Kidney (tissue), 13 donors: ENCODE measurements at regions not wholly inside any gene's neighbourhood (a gene's known extent, or its start where the extent isn't known, plus 50 kb on each side); places are given as distances from the start of the nearest gene placed in this dataset.

Experiments
- DNase-seq, 5 donors: peaks; one replicate each; pipeline ENCODE4 v3.0.0-alpha.2; 2013 to 2020
- FAIRE-seq: peaks from 2 replicates; lab custom pipeline; 2012; peaks lifted over from hg19 to GRCh38; lab: Jason Lieb, UNC
- H3K27ac ChIP-seq, 2 donors: one replicate each; pipeline ENCODE4 v1.7.0; 2013; ENCODE audit warnings: low read depth in 2 of 2, low read length in 2 of 2, inconsistent platforms in 1 of 2
- H3K27me3 ChIP-seq: one replicate; pipeline ENCODE4 v1.7.1; 2013; ENCODE audit warnings: low read length, inconsistent platforms; ENCODE audit not compliant: control insufficient read depth, insufficient read depth
- H3K36me3 ChIP-seq, 3 donors: one replicate each; pipeline versions ENCODE4 v1.7.0 to v1.7.1; 2013; ENCODE audit warnings: low read length in 3 of 3, control low read depth in 1 of 3, inconsistent platforms in 1 of 3; ENCODE audit not compliant: insufficient read depth in 3 of 3, control insufficient read depth in 2 of 3
- H3K4me1 ChIP-seq, 3 donors: one replicate each; pipeline versions ENCODE4 v1.7.0 to v1.7.1; 2013; ENCODE audit warnings: low read length in 3 of 3, inconsistent platforms in 1 of 3, low read depth in 1 of 3; ENCODE audit not compliant: control insufficient read depth in 2 of 3, insufficient read depth in 2 of 3
- H3K4me3 ChIP-seq, 3 donors: one replicate each; pipeline versions ENCODE4 v1.7.0 to v1.8.1; 2013; ENCODE audit warnings: low read length in 3 of 3, control low read depth in 1 of 3, inconsistent platforms in 1 of 3
- H3K9ac ChIP-seq, 3 donors: one replicate each; pipeline versions ENCODE4 v1.7.0 to v1.7.1; 2013; ENCODE audit warnings: low read length in 3 of 3, control low read depth in 1 of 3, inconsistent platforms in 1 of 3
- H3K9me3 ChIP-seq, 3 donors: one replicate each; pipeline versions ENCODE4 v1.7.0 to v1.7.1; 2013; ENCODE audit warnings: low read length in 3 of 3, control low read depth in 1 of 3, inconsistent platforms in 1 of 3; ENCODE audit not compliant: control insufficient read depth in 2 of 3, insufficient read depth in 1 of 3
- CTCF ChIP-seq: IDR thresholded peaks from 3 replicates; pipeline ENCODE4 v1.5.1; 2012; ENCODE audit warnings: mild to moderate bottlenecking, moderate library complexity, borderline replicate concordance; ENCODE audit not compliant: insufficient read depth; ENCODE audit errors: extremely low read depth
- intact Hi-C: fragments of 100-400 bp; cut with DNase I; formaldehyde crosslinking; loops from one replicate; pipeline ENCODE4 v1.11.1; 2022
- donor health status: control.
- donor health status: control.
- donor health status: control.
- donor health status: control.
- donor health status: control.
- donor health status: DM: yes; HTN: yes; CAD: no.
- donor health status: Normal renal cell carcinoma (clear cell type).

GRCh38 chr5:175001876-175002645 is 277.7 kb downstream of the MSX2 start:
- no peaks in the 10 kb centered on the region for H3K36me3 ChIP-seq
- no peak overlapping the region for H3K9ac ChIP-seq
- H3K4me1 ChIP-seq: no peaks in the 10 kb centered on the region
- H3K9me3 ChIP-seq: peaks cover 0 to 7% (median 0%) of the 10 kb centered on the region in 3 donors
- H3K4me3 ChIP-seq: no peak overlapping the region
- H3K27me3 ChIP-seq: no peaks in the 10 kb centered on the region
- TF ChIP-seq CTCF: no peak
- no peak overlapping the region for H3K27ac ChIP-seq
- intact Hi-C loops: no loop called here
- FAIRE-seq (no peak), DNase-seq (no peak)

GRCh38 chr5:175001311-175001710 is 276.9 kb downstream of the MSX2 start:
- intact Hi-C loops: no loop called here
- TF ChIP-seq CTCF: no peak
- H3K27me3 ChIP-seq: no peaks in the 10 kb centered on the region
- FAIRE-seq: no peak
- H3K27ac ChIP-seq: no peak overlapping the region
- H3K4me3 ChIP-seq: no peak overlapping the region
- H3K36me3 ChIP-seq: no peaks in the 10 kb centered on the region
- no peak for DNase-seq
- H3K9ac ChIP-seq: no peak overlapping the region
- no peaks in the 10 kb centered on the region for H3K4me1 ChIP-seq
- H3K9me3 ChIP-seq: peaks cover 0 to 7% (median 0%) of the 10 kb centered on the region in 3 donors

- H3K36me3 ChIP-seq: no peaks in the 10 kb centered on the region
- H3K27ac ChIP-seq: no peak overlapping the region
- intact Hi-C loops: no loop called here
- FAIRE-seq (no peak), DNase-seq (no peak)
- TF ChIP-seq CTCF: no peak
- no peak overlapping the region for H3K9ac ChIP-seq
- H3K4me3 ChIP-seq: no peak overlapping the region
- H3K27me3 ChIP-seq: no peaks in the 10 kb centered on the region
- H3K9me3 ChIP-seq: peaks cover 0 to 7% (median 0%) of the 10 kb centered on the region in 3 donors
- no peaks in the 10 kb centered on the region for H3K4me1 ChIP-seq
Measured at GRCh38 chr5:174999581-174999980, 275.2 kb downstream of the MSX2 start.
